Brain pericyte (primary cell): ENCODE measurements at regions not wholly inside any gene's neighbourhood (a gene's known extent, or its start where the extent isn't known, plus 50 kb on each side); places are given as distances from the start of the nearest gene placed in this dataset.
"Not testable (repeated sequence)": the region's sequence is repeated elsewhere in the genome, so short reads cannot be mapped to it uniquely, and the experiment has no call there.

Experiments
- DNase-seq: peaks from one replicate; pipeline ENCODE4 v3.0.0-alpha.2; 2012; ENCODE audit warnings: low read depth, low spot score

DNA sequence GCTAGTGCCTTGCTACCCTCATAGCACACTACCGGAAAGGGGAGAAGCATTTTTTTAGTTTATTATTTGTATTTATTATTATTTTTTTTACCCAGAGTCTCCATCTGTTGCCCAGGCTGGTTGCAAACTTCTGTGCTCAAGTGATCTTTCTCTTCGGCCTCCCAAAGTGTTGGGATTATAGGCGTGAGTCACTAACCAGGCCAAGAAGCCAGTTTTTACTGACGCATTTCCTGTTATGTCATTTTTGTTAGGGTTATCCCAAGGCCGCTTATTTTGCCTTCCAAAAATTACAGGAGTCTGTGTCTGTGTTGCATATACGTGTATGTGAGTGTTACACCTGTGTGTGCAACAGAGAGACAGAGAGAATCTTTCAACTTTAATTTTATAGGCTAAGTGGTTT is 404.5 kb downstream of the GBA3 start:
- DNase-seq: no peak

GRCh38 chr4:23091711-23092110 is 399.0 kb downstream of the GBA3 start:
- no peak for DNase-seq

DNA sequence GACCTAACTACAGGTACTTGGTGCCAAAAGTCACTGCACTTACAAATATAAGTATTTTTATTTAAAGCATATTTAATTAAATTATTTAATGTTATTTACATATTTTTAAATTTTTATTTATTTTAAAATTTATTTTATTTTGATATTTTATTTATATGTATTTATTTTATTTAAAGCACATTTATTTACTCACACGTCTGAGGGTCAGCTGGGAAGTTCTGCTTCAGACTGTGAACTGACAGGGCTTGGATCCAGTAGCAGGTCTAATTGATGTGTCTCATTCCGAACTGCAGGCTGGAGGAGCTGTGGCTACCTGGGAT is 392.5 kb downstream of the GBA3 start:
- no peak for DNase-seq

DNA sequence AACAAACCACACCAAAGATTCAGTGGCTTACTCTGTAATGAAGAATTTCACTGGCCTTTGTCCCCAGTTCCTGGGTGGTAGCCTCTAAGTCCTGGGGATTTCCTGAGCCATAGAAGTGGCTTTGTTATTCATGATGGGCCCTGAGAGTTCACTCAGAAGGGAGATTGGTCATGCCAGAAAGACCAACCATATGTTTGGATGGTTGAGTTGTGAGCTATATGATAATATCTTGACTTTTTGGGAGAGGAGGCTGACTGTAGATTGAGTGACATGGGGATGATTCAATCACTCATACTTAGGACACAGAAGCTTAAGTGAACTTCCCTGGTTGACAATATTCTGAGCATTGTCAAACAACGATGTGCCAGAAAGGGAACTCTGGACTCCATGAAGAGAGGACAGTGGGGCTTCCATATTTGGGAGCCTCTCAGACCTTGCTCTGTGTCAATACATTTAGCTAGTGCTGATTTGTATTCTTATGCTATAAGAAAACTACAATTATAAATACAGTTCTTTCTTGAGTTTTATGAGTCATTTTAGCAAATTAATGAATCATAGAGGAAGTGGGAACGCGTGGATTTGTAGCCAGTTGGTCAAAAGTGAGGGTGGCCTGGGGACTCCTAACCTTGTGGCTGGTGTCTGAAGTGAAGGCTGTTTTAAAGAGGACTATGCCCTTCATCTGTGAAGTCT is 392.0 kb downstream of the GBA3 start:
- DNase-seq: no peak

GRCh38 chr4:23083391-23083790 is 390.7 kb downstream of the GBA3 start:
- DNase-seq: no peak

DNA sequence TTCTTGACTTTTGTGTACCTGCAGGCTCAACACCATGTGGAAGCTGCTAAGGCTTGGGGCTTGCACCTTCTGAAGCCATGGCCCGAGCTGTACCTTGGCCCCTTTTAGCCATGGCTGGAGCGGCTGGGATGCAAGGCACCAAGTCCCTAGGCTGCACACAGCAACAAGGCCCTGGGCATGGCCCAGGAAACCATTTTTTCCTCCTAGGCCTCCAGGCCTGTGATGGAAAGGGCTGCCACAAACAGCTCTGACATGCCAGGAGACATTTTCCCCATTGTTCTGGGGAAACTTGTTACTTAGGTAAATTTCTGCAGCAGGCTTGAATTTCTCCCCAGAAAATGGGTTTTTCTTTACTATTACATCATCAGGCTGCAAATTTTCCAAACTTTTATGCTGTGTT is 387.4 kb downstream of the GBA3 start:
- not testable (repeated sequence) for DNase-seq

- DNase-seq: no peak
These were observed 378.3 kb downstream of the GBA3 start for GRCh38 chr4:23070848-23071570.

DNA sequence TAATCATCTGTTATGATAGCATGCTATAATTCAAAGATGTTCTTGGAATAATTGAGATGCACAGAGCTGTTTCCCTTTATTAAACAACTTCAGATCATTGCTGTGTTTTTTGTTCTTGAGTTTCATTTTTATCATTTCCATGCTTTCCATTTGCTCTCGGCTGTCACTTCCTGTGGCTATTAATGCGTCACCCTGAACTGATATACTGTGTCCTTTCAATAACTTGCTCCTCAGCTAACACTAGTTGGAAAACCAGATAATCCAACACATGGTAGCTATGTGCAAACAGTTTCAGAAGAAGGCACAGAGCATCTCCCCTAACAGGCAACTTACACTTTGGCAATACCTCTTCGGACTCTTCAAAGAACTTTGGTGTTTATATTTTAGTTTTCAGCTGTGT is 376.0 kb downstream of the GBA3 start:
- no peak for DNase-seq

DNA sequence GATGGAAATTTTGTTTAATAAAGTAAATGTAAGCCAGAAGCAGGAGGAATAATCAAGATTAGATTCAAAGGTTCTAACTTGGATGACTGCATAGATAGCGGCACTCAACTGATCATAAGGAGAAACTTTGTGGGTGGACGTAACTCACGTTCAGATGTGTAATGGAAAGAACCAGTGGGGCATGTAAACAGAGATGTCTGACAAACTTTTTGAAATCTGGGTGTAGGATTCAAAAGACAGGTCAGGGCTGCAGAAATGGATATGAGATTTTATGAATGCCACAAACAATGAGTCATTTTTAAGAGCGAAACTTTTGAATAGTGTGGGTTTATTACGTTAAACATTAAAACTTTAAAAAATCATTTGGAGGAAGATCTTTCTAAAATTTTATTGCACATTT is 375.6 kb downstream of the GBA3 start:
- no peak for DNase-seq

GRCh38 chr4:23062188-23062587 is 369.5 kb downstream of the GBA3 start:
- no peak for DNase-seq

- DNase-seq: no peak
These were observed 368.7 kb downstream of the GBA3 start for GRCh38 chr4:23061431-23061830.

DNA sequence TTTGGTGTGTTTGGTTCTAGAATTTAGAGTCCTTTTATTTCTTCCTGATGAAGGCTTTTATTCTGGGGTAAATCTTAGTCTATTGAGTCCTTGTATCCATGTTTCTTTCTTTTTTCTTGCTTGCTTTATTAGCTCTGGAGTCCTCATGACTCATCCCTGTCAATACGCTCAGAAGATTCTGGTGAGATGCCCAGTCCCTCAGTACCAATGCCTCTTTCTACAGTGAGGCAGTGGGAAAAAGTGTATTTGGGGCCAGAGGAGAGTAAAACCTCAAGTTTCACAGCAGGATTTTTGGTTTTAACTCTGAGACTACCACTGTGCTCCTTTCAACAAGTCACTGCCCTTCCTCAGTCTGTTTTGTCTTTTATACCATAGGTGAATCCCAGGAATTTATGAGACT is 368.0 kb downstream of the GBA3 start:
- DNase-seq: no peak

DNA sequence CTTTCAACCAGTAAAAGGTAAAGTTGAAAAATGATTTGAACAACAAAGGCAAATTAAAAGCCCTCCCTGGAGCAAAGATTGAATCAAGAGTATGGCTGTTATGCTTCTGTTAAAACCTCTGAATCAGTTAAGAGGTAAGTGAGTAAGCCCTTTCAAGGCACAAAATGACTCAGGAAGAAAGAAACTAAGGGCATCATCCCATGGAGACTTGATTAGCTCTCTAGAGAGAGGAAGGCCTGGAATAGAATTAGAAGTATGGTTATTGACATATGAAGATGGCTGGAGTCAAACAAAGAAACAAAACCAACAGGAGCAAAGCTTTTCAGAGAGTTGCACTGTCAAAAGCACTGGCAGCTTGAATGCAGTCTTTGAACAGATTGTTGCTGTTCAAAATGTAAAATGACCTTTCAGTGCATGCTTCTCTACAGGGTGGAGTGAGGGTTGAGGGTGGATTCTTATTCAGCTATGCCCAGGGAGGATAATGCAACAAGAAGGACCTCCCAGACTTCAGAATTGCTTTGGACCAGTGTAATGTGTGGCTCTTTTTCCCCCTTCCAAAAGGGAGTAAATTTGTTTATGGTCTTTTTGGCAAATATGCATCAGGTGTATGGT is 365.5 kb downstream of the GBA3 start:
- no peak for DNase-seq

- no peak for DNase-seq
These were observed 348.8 kb downstream of the GBA3 start for GRCh38 chr4:23041501-23041900.

DNA sequence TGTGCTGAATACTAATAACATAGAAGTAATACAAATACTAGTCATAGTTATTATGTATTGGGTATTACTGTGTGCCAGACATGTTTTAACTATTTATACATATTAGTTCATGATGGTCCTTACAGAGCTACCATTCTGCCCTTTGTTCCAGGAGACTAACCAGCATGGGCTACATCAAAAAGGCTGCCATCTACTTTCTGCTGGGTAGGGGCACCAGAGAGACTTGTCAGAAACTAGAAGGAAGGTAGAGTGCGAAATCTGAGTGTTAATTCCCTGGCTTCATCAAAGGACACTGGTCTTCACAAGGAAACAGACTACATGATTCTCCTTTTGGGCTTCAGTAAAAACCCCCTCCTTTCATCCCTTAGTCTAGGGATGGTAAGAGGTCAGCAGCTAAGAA is 347.8 kb downstream of the GBA3 start:
- no peak for DNase-seq

- no peak for DNase-seq
These were observed 347.1 kb downstream of the GBA3 start for GRCh38 chr4:23039818-23040217.

DNA sequence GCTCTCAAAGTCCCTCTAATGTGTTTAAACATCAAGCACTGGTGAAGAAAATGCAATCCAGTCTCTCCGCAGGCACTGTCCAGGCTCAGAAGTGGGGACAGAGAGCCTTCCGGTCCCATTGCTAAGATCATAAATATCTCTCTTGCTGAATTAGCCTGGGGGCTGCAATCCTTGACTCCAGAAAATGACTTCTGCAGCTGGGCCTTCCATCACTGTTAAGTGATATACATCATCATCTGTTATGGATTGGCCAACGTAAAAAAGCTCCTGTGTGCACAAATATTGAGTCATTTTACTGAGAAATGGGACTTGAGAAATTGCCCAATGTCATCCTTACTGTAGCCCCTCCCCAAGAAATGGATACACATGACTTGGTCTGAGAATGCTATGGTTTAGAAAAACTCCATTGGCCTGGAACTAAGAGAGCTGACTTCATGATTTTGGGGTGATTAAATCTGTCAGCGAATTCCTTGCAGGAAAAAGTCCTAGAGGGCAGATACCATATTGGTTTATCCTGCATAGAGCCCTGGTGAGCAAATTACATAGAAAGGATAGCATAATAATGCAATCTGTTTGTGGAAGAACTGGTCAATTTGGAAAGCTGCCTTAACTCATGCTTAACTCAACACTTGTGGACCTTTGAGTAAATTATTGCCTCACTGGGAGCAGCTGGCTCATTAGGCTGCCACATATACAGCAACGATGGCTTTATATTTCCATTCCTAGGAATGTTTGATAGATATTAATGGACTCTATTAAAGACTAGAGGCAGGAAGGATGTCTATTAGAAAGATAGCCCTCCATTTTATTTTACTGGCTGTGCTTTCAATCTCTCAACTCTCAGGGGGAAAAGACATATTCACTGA is 346.1 kb downstream of the GBA3 start:
- no peak for DNase-seq

GRCh38 chr4:23036921-23037495 is 344.3 kb downstream of the GBA3 start:
- no peak for DNase-seq

- no peak for DNase-seq
These were observed 343.8 kb downstream of the GBA3 start for GRCh38 chr4:23036503-23036902.

DNA sequence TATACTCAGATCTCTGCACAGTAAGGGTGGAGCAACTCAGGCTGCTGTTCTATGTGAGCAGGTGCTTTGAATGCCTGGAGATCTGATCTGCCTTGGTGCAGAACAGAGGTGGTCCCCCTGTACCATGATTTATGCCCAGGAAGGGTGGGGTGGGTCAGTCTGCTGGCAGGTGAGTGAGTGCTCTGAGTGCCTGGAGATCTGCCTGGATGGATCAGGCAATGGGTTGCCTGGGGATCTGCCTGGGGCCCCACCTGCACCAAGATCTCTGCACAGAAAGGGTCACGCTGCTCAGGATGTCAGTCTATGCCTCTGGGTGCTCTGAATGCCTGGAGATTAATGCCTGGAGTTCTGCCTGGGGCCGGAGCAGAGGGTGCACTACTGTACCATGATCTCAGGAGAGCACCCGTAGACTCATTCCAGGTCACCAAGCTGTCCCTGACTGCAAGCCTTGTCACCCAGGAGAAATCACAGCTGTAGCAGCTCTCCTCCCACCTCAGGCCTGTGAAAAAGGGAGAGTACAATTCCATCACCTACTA is 342.9 kb downstream of the GBA3 start:
- no peak for DNase-seq

GRCh38 chr4:23034731-23035130 is 342.0 kb downstream of the GBA3 start:
- no peak for DNase-seq

DNA sequence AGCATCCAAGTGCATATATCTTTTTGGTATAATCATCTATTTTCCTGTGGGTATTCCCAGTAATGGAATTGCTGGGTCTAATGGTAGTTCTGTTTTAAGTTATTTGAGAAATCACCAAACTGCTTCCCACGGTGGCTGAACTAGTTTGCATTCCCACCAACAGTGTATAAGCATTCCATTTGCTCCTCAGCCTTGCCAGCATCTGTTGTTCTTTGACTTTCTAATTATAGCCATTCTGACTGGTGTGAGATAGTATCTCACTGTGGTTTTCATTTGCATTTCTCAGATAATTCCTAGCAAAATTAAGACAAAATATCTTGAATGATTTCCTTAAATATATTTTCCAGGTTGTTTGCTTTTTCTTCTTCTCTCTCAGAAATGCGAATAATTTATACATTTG is 341.1 kb downstream of the GBA3 start:
- DNase-seq: no peak
